Endothelial cell of umbilical vein (primary cell): ENCODE measurements at regions not wholly inside any gene's neighbourhood (a gene's known extent, or its start where the extent isn't known, plus 50 kb on each side); places are given as distances from the start of the nearest gene placed in this dataset.

Experiments used
- BruUV-seq: library from RNA; stranded (reverse); fragments of 400-500 nt; replicated peaks from 2 replicates; lab custom pipeline; 2021; lab: Mats Ljungman, UMichigan
- CTCF ChIA-PET: fragments of 300-600, 350-600 bp; sonication (Branson Sonifier 250); formaldehyde crosslinking; loops from one replicate; lab custom pipeline; 2021; ENCODE audit warnings: antibody characterized with exemption, inconsistent platforms; lab: Charles Lee
- POLR2A ChIA-PET: fragments of 300-600, 350-600 bp; sonication (Branson Sonifier 250); formaldehyde crosslinking; loops from one replicate; lab custom pipeline; 2021; ENCODE audit warnings: antibody characterized with exemption, inconsistent platforms; lab: Charles Lee
- DNase-seq: peaks from one replicate; pipeline ENCODE4 v3.0.0-alpha.2; 2011; ENCODE audit warnings: low read depth, low spot score
- FAIRE-seq: peaks from 2 replicates; lab custom pipeline; 2011; peaks lifted over from hg19 to GRCh38; lab: Jason Lieb, UNC
- H2AFZ ChIP-seq: 2 replicates; pipeline ENCODE4 v1.6.0; 2012; ENCODE audit warnings: low read depth, low read length, control low read depth, inconsistent platforms
- H3K27ac ChIP-seq: 2 replicates; pipeline ENCODE4 v1.5.1; 2011; ENCODE audit warnings: low read depth, mild to moderate bottlenecking, control low read depth, low read length, moderate library complexity; ENCODE audit not compliant: insufficient read depth
- H3K27me3 ChIP-seq, 2 experiments: 2 replicates each; pipeline versions ENCODE4 v1.6.0 to v1.6.1; 2011; ENCODE audit warnings: low read length in 2 of 2, mixed read lengths in 1 of 2; ENCODE audit not compliant: control insufficient read depth in 2 of 2, insufficient read depth in 2 of 2
- H3K36me3 ChIP-seq, 2 experiments: 2 replicates in 1 of 2; 3 replicates in 1 of 2; pipeline ENCODE4 v1.5.1; 2011; ENCODE audit warnings: low read length in 2 of 2, mild to moderate bottlenecking in 1 of 2, moderate library complexity in 1 of 2; ENCODE audit not compliant: control insufficient read depth in 2 of 2, insufficient read depth in 2 of 2; ENCODE audit errors: extremely low read depth in 1 of 2
- H3K4me1 ChIP-seq: 3 replicates; pipeline ENCODE4 v1.5.1; 2011; ENCODE audit warnings: mild to moderate bottlenecking, low read length; ENCODE audit not compliant: control insufficient read depth, insufficient read depth; ENCODE audit errors: extremely low read depth
- H3K4me2 ChIP-seq: 2 replicates; pipeline ENCODE4 v1.6.1; 2011; ENCODE audit warnings: low read length, control low read depth, mixed read lengths; ENCODE audit not compliant: insufficient read depth
- H3K4me3 ChIP-seq, 3 experiments: fragments of 200-600 bp in 1 of 3; sonication (generic), shearing (Covaris generic) in 1 of 3; replicated peaks in 1 of 3; 2 replicates each; pipeline ENCODE4 v1.5.1; 2011 to 2016; ENCODE audit warnings: control low read depth in 3 of 3, low read length in 3 of 3, mild to moderate bottlenecking in 2 of 3, inconsistent platforms in 1 of 3, low read depth in 1 of 3, moderate library complexity in 1 of 3; ENCODE audit not compliant: insufficient read depth in 1 of 3
- H3K79me2 ChIP-seq: 2 replicates; pipeline ENCODE4 v1.6.0; 2012; ENCODE audit warnings: low read length, inconsistent platforms; ENCODE audit not compliant: control insufficient read depth, insufficient read depth
- H3K9ac ChIP-seq: replicated peaks from 2 replicates; pipeline ENCODE3; 2011; ENCODE audit warnings: low read length, control low read depth; ENCODE audit not compliant: insufficient read depth; ENCODE audit errors: extremely low read depth
- H3K9me1 ChIP-seq: replicated peaks from 3 replicates; pipeline ENCODE4 v1.6.0; 2011; ENCODE audit warnings: mild to moderate bottlenecking, low read length; ENCODE audit not compliant: control insufficient read depth, insufficient read depth; ENCODE audit errors: extremely low read depth
- H3K9me3 ChIP-seq: replicated peaks from 2 replicates; pipeline ENCODE4 v1.5.1; 2012; ENCODE audit warnings: low read length, inconsistent platforms; ENCODE audit not compliant: control insufficient read depth, insufficient read depth
- H4K20me1 ChIP-seq: replicated peaks from 2 replicates; pipeline ENCODE3; 2011; ENCODE audit warnings: mild to moderate bottlenecking, low read length; ENCODE audit not compliant: control insufficient read depth, insufficient read depth; ENCODE audit errors: extremely low read depth
- EZH2 ChIP-seq: IDR thresholded peaks from 2 replicates; pipeline ENCODE4 v1.6.1; 2012; ENCODE audit warnings: borderline replicate concordance, low read depth, mild to moderate bottlenecking, moderate library complexity, low read length, inconsistent platforms; ENCODE audit not compliant: severe bottlenecking
- FOS ChIP-seq: IDR thresholded peaks from 2 replicates; pipeline ENCODE4 v1.6.1; 2011; ENCODE audit warnings: mild to moderate bottlenecking, low read length, moderate library complexity, borderline replicate concordance; ENCODE audit not compliant: insufficient read depth
- GATA2 ChIP-seq: IDR thresholded peaks from 2 replicates; pipeline ENCODE4 v1.7.0; 2011; ENCODE audit warnings: low read depth, mild to moderate bottlenecking, moderate library complexity, mixed read lengths, low read length; ENCODE audit not compliant: insufficient read length, insufficient read depth
- JUN ChIP-seq: IDR thresholded peaks from 2 replicates; pipeline ENCODE4 v1.6.1; 2011; ENCODE audit warnings: borderline replicate concordance, low read depth; ENCODE audit not compliant: insufficient read length, insufficient read depth
- MYC ChIP-seq: IDR thresholded peaks from one replicate; pipeline ENCODE4 v1.6.1; 2011; ENCODE audit warnings: mild to moderate bottlenecking, low read depth, low read length
- POLR2A ChIP-seq: IDR thresholded peaks from 2 replicates; pipeline ENCODE4 v1.6.1; 2012; ENCODE audit warnings: low read depth, mild to moderate bottlenecking, control low read depth, low read length
- POLR2AphosphoS5 ChIP-seq: IDR thresholded peaks from 2 replicates; pipeline ENCODE4 v1.6.1; 2012; ENCODE audit warnings: low read depth, mild to moderate bottlenecking, control low read depth, low read length, moderate library complexity; ENCODE audit not compliant: insufficient read depth
- dilution Hi-C: fragments of 300-500 bp; cut with MboI; formaldehyde crosslinking; loops from one replicate; pipeline ENCODE4 v1.15.0; 2019; ENCODE audit warnings: low sequenced_read_pairs; ENCODE audit not compliant: extremely low pct_ligation_motif_present
- intact Hi-C: fragments of 100-400 bp; cut with micrococcal nuclease; formaldehyde crosslinking; loops from one replicate; pipeline ENCODE4 v1.10.0; 2022
- TF ChIP-seq, protein P1 (sequence below): IDR thresholded peaks from 2 replicates; pipeline ENCODE4 v1.6.1; 2011; ENCODE audit not compliant: insufficient read depth, insufficient read length
- TF ChIP-seq, protein P2 (sequence below), 2 donors: IDR thresholded peaks; 1 replicate in 1 of 2; 2 replicates in 1 of 2; pipeline ENCODE4 v1.5.1; 2011; ENCODE audit warnings: low read length in 2 of 2, mild to moderate bottlenecking in 2 of 2, moderate library complexity in 2 of 2, control low read depth in 1 of 2, inconsistent platforms in 1 of 2, low read depth in 1 of 2; ENCODE audit not compliant: insufficient read depth in 1 of 2; ENCODE audit errors: extremely low read depth in 1 of 2

DNA sequence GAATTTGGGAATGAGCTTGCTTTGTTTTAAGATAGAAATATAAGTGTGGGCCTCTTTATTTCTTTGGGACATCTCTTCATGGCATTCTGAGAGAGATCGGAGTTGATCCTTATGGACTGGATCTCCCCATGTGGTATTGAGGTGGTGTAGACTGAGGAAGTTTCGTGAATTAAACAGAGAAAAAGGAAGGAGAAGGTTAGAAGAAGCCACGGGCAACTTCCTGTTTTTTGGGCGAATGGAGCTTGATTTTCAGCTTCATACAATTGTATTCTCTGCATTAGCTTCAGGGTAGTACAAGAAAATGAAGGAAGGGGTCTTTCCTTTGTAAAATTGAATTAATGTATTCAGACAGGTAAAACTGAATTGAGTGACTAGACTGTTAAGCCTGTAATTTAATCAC lies 70.5 kb upstream of the HMHB1 start:
- TF ChIP-seq FOS (no peak), EZH2 (no peak), POLR2AphosphoS5 (no peak), MYC (no peak), JUN (no peak), GATA2 (no peak), POLR2A (no peak)
- TF ChIP-seq, protein P1, sequence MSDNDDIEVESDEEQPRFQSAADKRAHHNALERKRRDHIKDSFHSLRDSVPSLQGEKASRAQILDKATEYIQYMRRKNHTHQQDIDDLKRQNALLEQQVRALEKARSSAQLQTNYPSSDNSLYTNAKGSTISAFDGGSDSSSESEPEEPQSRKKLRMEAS, result no peak
- TF ChIP-seq, protein P2, sequence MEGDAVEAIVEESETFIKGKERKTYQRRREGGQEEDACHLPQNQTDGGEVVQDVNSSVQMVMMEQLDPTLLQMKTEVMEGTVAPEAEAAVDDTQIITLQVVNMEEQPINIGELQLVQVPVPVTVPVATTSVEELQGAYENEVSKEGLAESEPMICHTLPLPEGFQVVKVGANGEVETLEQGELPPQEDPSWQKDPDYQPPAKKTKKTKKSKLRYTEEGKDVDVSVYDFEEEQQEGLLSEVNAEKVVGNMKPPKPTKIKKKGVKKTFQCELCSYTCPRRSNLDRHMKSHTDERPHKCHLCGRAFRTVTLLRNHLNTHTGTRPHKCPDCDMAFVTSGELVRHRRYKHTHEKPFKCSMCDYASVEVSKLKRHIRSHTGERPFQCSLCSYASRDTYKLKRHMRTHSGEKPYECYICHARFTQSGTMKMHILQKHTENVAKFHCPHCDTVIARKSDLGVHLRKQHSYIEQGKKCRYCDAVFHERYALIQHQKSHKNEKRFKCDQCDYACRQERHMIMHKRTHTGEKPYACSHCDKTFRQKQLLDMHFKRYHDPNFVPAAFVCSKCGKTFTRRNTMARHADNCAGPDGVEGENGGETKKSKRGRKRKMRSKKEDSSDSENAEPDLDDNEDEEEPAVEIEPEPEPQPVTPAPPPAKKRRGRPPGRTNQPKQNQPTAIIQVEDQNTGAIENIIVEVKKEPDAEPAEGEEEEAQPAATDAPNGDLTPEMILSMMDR (IDR thresholded peaks at IDR 0.05; ENCODE audit: extremely low read depth in 1 of 2, insufficient read depth in 1 of 2, low read depth in 1 of 2, low read length in 2 of 2), result no peak
- no peaks in the 10 kb centered on the region for H4K20me1 ChIP-seq
- no peak overlapping the region for H3K4me3 ChIP-seq
- POLR2A ChIA-PET, result no interaction called here
- no peak overlapping the region for H3K4me2 ChIP-seq
- no peaks in the 10 kb centered on the region for H3K79me2 ChIP-seq
- DNase-seq (no peak), FAIRE-seq (no peak)
- no TSS peak for BruUV-seq
- H3K36me3 ChIP-seq, result no peaks in the 10 kb centered on the region
- H3K9me1 ChIP-seq, result no peaks in the 10 kb centered on the region
- no peak overlapping the region for H3K9ac ChIP-seq
- H3K27me3 ChIP-seq, result peaks cover 0 to 1% of the 10 kb centered on the region in 2 experiments
- CTCF ChIA-PET, result no interaction called here
- H3K9me3 ChIP-seq, result no peaks in the 10 kb centered on the region
- no peaks in the 10 kb centered on the region for H3K4me1 ChIP-seq
- no peak overlapping the region for H2AFZ ChIP-seq
- no peak overlapping the region for H3K27ac ChIP-seq
- dilution Hi-C loops (no loop called here), intact Hi-C loops (no loop called here)
